ENCODE measurements at regions not wholly inside any gene's neighbourhood (a gene's known extent, or its start where the extent isn't known, plus 50 kb on each side); places are given as distances from the start of the nearest gene placed in this dataset. TPM values are rescaled to one million over a fixed set of nuclear protein-coding genes. Genes with fewer than 3 reads are reported as not detected.

- WGBS, 2 experiments (ENCODE audit: low coverage in 1 of 2, low lambda C conversion rate in 2 of 2, missing lambda C conversion rate in 2 of 2) = 65 to 66% methylated on average over 3 of the region's 3 CpGs
- no peaks in the 10 kb centered on the region for H3K9me3 ChIP-seq (ENCODE audit: low read depth)
- no peaks in the 10 kb centered on the region for H3K9me2 ChIP-seq (ENCODE audit: insufficient read depth)
- H3K36me3 ChIP-seq (ENCODE audit: low read depth) = no peaks in the 10 kb centered on the region
- TF ChIP-seq EZH2phosphoT487 (IDR thresholded peaks at IDR 0.05; ENCODE audit: insufficient read depth, low read depth) = no peak
- TF ChIP-seq EZH2 (IDR thresholded peaks at IDR 0.05; ENCODE audit: insufficient read depth, poor library complexity, severe bottlenecking) = no peak
- H3K27ac ChIP-seq = no peak overlapping the region
- in situ Hi-C loops (cut with MboI) = no loop called here
- no peak overlapping the region for H3K9ac ChIP-seq
- no peaks in the 10 kb centered on the region for H4K20me1 ChIP-seq (ENCODE audit: insufficient read depth)
- peaks cover 6% of the 10 kb centered on the region; the same call in 1 of the 2 replicates for H3F3A ChIP-seq (ENCODE audit: insufficient read depth)
- no peaks in the 10 kb centered on the region for H3K79me2 ChIP-seq (ENCODE audit: insufficient read depth)
- peaks cover 19% of the 10 kb centered on the region for H3K4me1 ChIP-seq (ENCODE audit: insufficient read depth)
- DNase-seq = peak; percentile 14
- H3K4me2 ChIP-seq (ENCODE audit: unreplicated experiment) = no peak overlapping the region
- no peaks in the 10 kb centered on the region for H3K27me3 ChIP-seq (replicated peaks; ENCODE audit: insufficient read depth)
- H3K4me3 ChIP-seq = no peak overlapping the region
- peak overlapping the region; percentile 1; the same call in 1 of the 2 replicates for H2AFZ ChIP-seq
Observed at GRCh38 chr2:212596688-212597087, 58.1 kb upstream of the ERBB4 start.

GRCh38 chr2:212596276-212596675, 57.7 kb upstream of the ERBB4 start:
- Histone ChIP-seq H3K9me2 (ENCODE audit: insufficient read depth) (no peaks in the 10 kb centered on the region), H3K4me3 (no peak overlapping the region), H3K36me3 (ENCODE audit: low read depth) (no peaks in the 10 kb centered on the region), H2AFZ (peak overlapping the region; percentile 1; the same call in 1 of the 2 replicates), H3K27ac (no peak overlapping the region), H3F3A (ENCODE audit: insufficient read depth) (peaks cover 6% of the 10 kb centered on the region; the same call in 1 of the 2 replicates), H3K9ac (no peak overlapping the region), H3K27me3 (replicated peaks; ENCODE audit: insufficient read depth) (no peaks in the 10 kb centered on the region), H3K4me1 (ENCODE audit: insufficient read depth) (peaks cover 19% of the 10 kb centered on the region), H4K20me1 (ENCODE audit: insufficient read depth) (no peaks in the 10 kb centered on the region), H3K9me3 (ENCODE audit: low read depth) (no peaks in the 10 kb centered on the region), H3K4me2 (ENCODE audit: unreplicated experiment) (no peak overlapping the region), H3K79me2 (ENCODE audit: insufficient read depth) (no peaks in the 10 kb centered on the region)
- DNase-seq = no peak
- in situ Hi-C loops (cut with MboI) = no loop called here
- 62 to 69% methylated on average over 3 of the region's 3 CpGs for WGBS, 2 experiments (ENCODE audit: low coverage in 1 of 2, low lambda C conversion rate in 2 of 2, missing lambda C conversion rate in 2 of 2)
- TF ChIP-seq EZH2phosphoT487 (IDR thresholded peaks at IDR 0.05; ENCODE audit: insufficient read depth, low read depth) = no peak
- TF ChIP-seq EZH2 (IDR thresholded peaks at IDR 0.05; ENCODE audit: insufficient read depth, poor library complexity, severe bottlenecking) = no peak

- H3K79me2 ChIP-seq (ENCODE audit: insufficient read depth) = no peaks in the 10 kb centered on the region
- in situ Hi-C loops (cut with MboI) = no loop called here
- TF ChIP-seq EZH2 (IDR thresholded peaks at IDR 0.05; ENCODE audit: insufficient read depth, poor library complexity, severe bottlenecking) (no peak), EZH2phosphoT487 (IDR thresholded peaks at IDR 0.05; ENCODE audit: insufficient read depth, low read depth) (no peak)
- H3K27ac ChIP-seq = no peak overlapping the region
- H3K9me2 ChIP-seq (ENCODE audit: insufficient read depth) = no peaks in the 10 kb centered on the region
- WGBS, 2 experiments (ENCODE audit: low coverage in 1 of 2, low lambda C conversion rate in 2 of 2, missing lambda C conversion rate in 2 of 2) = 9 to 11% methylated on average over 3 of the region's 3 CpGs
- no peaks in the 10 kb centered on the region for H3K36me3 ChIP-seq (ENCODE audit: low read depth)
- DNase-seq = peak; percentile 39
- H3K4me3 ChIP-seq = no peak overlapping the region
- H3K4me1 ChIP-seq (ENCODE audit: insufficient read depth) = peaks cover 14% of the 10 kb centered on the region
- H3K9ac ChIP-seq = no peak overlapping the region
- peaks cover 6% of the 10 kb centered on the region; the same call in 1 of the 2 replicates for H3F3A ChIP-seq (ENCODE audit: insufficient read depth)
- no peaks in the 10 kb centered on the region for H4K20me1 ChIP-seq (ENCODE audit: insufficient read depth)
- H2AFZ ChIP-seq = peak overlapping the region; percentile 54
- no peaks in the 10 kb centered on the region for H3K27me3 ChIP-seq (replicated peaks; ENCODE audit: insufficient read depth)
- H3K9me3 ChIP-seq (ENCODE audit: low read depth) = no peaks in the 10 kb centered on the region
- H3K4me2 ChIP-seq (ENCODE audit: unreplicated experiment) = no peak overlapping the region
Observed at GRCh38 chr2:212595036-212595654, 56.5 kb upstream of the ERBB4 start.

- Histone ChIP-seq H3K4me2 (ENCODE audit: unreplicated experiment) (no peak overlapping the region), H3K4me3 (no peak overlapping the region), H3K36me3 (ENCODE audit: low read depth) (no peaks in the 10 kb centered on the region), H3K27me3 (replicated peaks; ENCODE audit: insufficient read depth) (no peaks in the 10 kb centered on the region), H3K79me2 (ENCODE audit: insufficient read depth) (no peaks in the 10 kb centered on the region), H3K9ac (no peak overlapping the region), H3K27ac (no peak overlapping the region), H3K9me2 (ENCODE audit: insufficient read depth) (no peaks in the 10 kb centered on the region), H3K9me3 (ENCODE audit: low read depth) (no peaks in the 10 kb centered on the region), H3F3A (ENCODE audit: insufficient read depth) (peaks cover 3% of the 10 kb centered on the region; the same call in 1 of the 2 replicates), H3K4me1 (ENCODE audit: insufficient read depth) (peaks cover 6% of the 10 kb centered on the region), H4K20me1 (ENCODE audit: insufficient read depth) (no peaks in the 10 kb centered on the region), H2AFZ (no peak overlapping the region)
- TF ChIP-seq EZH2 (IDR thresholded peaks at IDR 0.05; ENCODE audit: insufficient read depth, poor library complexity, severe bottlenecking) = no peak
- no peak for TF ChIP-seq EZH2phosphoT487 (IDR thresholded peaks at IDR 0.05; ENCODE audit: insufficient read depth, low read depth)
- DNase-seq = no peak
- in situ Hi-C loops (cut with MboI) = no loop called here
- 67 to 75% methylated on average over 1 of the region's 1 CpG for WGBS, 2 experiments (ENCODE audit: low coverage in 1 of 2, low lambda C conversion rate in 2 of 2, missing lambda C conversion rate in 2 of 2)
Observed at GRCh38 chr2:212592695-212593094, 54.1 kb upstream of the ERBB4 start.

Small RNAs in the stretch of these regions (microRNA-seq; reads per million reads assigned to microRNA genes)
- gene MIR4776-1 (ENCODE audit: borderline number of aligned reads) (not detected), gene MIR4776-2 (ENCODE audit: borderline number of aligned reads) (not detected)

Small RNAs in the stretch of these regions (small RNA-seq; reads per million reads assigned to genes)
- not detected for gene MIR4776-1 (ENCODE audit: low read depth, low replicate concordance)
